Cardiac muscle cell (in vitro differentiated cells and primary cell): ENCODE measurements at regions not wholly inside any gene's neighbourhood (a gene's known extent, or its start where the extent isn't known, plus 50 kb on each side); places are given as distances from the start of the nearest gene placed in this dataset.
A peak's percentile ranks its signal among the peaks of the same experiment; 100 is the strongest.

ENCODE experiments used
- DNase-seq, 2 donors: peaks; one replicate each; pipeline versions ENCODE4 v3.0.0 to v3.0.0-alpha.2; 2010 to 2017; ENCODE audit warnings: low read depth in 1 of 2, low spot score in 1 of 2
- H3K27ac ChIP-seq: fragments of 200-600 bp; sonication (generic); 2 replicates; pipeline ENCODE4 v1.5.1; 2016
- H3K27me3 ChIP-seq: fragments of 200-600 bp; sonication (generic); 2 replicates; pipeline ENCODE4 v1.6.0; 2016; ENCODE audit warnings: control low read depth
- H3K36me3 ChIP-seq: fragments of 200-600 bp; sonication (generic); 2 replicates; pipeline ENCODE4 v1.5.1; 2016; ENCODE audit warnings: control low read depth
- H3K4me1 ChIP-seq: fragments of 200-600 bp; sonication (generic); 2 replicates; pipeline ENCODE4 v1.8.1; 2017; ENCODE audit warnings: low read depth, mild to moderate bottlenecking, mixed run types
- H3K4me3 ChIP-seq: fragments of 200-600 bp; sonication (generic); 2 replicates; pipeline ENCODE4 v1.5.1; 2016; ENCODE audit warnings: mild to moderate bottlenecking
- H3K9me3 ChIP-seq: fragments of 200-600 bp; sonication (generic); 2 replicates; pipeline ENCODE4 v1.5.1; 2017; ENCODE audit warnings: low read depth, mild to moderate bottlenecking, control low read depth
- TF ChIP-seq, protein P1 (sequence below): IDR thresholded peaks from 2 replicates; pipeline ENCODE4 v1.5.1; 2012; ENCODE audit warnings: low read depth, mild to moderate bottlenecking, low read length

DNA sequence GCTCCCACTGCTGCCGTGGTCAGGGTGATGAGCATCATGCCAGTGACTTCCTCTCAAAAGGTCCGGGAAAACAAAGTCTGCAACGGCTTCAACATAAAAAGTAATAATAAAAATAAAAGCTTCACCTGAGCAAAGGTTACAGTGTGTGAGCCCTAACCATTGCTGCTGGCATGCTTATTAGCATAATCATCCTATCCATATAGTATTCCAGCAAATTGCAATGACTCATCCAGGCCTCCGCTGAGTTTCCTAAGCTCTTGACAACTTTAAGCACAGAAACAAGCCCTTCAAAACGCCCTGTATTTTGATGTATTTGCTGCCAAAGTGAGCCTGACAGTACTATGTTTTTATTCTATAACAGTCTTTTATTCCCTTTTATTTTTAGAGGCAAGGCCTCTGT lies 100.5 kb downstream of the AASDH start:
- peak in 1 of 2 donors; percentile 34 for DNase-seq
- no peaks in the 10 kb centered on the region for H3K36me3 ChIP-seq
- H3K9me3 ChIP-seq: no peaks in the 10 kb centered on the region
- TF ChIP-seq, protein P1, sequence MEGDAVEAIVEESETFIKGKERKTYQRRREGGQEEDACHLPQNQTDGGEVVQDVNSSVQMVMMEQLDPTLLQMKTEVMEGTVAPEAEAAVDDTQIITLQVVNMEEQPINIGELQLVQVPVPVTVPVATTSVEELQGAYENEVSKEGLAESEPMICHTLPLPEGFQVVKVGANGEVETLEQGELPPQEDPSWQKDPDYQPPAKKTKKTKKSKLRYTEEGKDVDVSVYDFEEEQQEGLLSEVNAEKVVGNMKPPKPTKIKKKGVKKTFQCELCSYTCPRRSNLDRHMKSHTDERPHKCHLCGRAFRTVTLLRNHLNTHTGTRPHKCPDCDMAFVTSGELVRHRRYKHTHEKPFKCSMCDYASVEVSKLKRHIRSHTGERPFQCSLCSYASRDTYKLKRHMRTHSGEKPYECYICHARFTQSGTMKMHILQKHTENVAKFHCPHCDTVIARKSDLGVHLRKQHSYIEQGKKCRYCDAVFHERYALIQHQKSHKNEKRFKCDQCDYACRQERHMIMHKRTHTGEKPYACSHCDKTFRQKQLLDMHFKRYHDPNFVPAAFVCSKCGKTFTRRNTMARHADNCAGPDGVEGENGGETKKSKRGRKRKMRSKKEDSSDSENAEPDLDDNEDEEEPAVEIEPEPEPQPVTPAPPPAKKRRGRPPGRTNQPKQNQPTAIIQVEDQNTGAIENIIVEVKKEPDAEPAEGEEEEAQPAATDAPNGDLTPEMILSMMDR: no peak
- H3K4me3 ChIP-seq: no peak overlapping the region
- H3K4me1 ChIP-seq: peaks cover 17% of the 10 kb centered on the region
- H3K27me3 ChIP-seq: no peaks in the 10 kb centered on the region
- no peak overlapping the region for H3K27ac ChIP-seq

DNA sequence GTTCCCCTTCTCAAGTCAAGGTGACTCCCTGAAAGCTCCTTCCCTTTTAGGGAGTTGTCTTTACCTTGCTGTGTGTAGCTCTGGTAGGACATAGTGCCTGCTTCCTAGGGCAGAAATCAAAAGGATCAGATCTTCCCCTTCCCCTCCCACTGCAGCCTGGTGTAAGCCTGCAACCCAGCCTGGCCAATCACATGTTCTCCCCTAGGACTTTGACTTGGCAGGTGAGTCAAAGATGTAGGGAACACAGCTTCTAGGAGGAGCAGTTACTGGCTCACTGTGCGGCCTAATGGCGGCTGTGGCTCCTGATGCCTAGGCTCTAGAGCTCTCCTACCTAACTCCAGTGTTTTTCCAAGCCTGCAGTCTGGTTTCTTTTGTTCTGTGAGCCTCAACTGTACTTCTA lies 103.9 kb downstream of the AASDH start:
- no peak for DNase-seq
- TF ChIP-seq, protein P1: no peak
- peaks cover 9% of the 10 kb centered on the region for H3K4me1 ChIP-seq
- H3K9me3 ChIP-seq: no peaks in the 10 kb centered on the region
- H3K27ac ChIP-seq: peak overlapping the region; percentile 72
- no peak overlapping the region for H3K4me3 ChIP-seq
- no peaks in the 10 kb centered on the region for H3K36me3 ChIP-seq
- H3K27me3 ChIP-seq: no peaks in the 10 kb centered on the region

GRCh38 chr4:56282004-56282403 lies 105.3 kb downstream of the AASDH start:
- H3K27ac ChIP-seq: peak overlapping the region; percentile 72
- no peak overlapping the region for H3K4me3 ChIP-seq
- no peaks in the 10 kb centered on the region for H3K36me3 ChIP-seq
- DNase-seq: peak in 1 of 2 donors; percentile 42
- TF ChIP-seq, protein P1: no peak
- no peaks in the 10 kb centered on the region for H3K27me3 ChIP-seq
- H3K9me3 ChIP-seq: no peaks in the 10 kb centered on the region
- peaks cover 9% of the 10 kb centered on the region for H3K4me1 ChIP-seq

DNA sequence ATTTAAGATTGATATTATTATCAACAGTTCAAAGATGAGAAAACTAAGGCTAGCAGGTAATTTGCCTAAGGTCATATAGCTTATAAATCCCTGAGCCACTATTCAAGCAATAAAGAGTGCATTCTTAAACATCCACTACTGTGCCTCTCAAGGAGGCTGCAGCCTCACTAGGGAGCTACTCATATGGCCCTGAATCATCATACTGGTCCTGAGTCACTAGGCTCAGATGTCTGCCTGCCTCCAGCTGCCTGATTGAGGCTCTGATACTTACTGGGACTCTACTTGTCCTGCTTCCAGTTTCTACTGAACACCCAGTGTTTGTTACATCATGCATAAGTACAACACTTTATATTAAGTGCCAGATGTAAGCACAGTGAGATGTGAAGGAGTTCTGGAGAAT lies 110.7 kb downstream of the AASDH start:
- Histone ChIP-seq H3K36me3 (no peaks in the 10 kb centered on the region), H3K9me3 (no peaks in the 10 kb centered on the region), H3K27me3 (no peaks in the 10 kb centered on the region), H3K27ac (no peak overlapping the region), H3K4me1 (peaks cover 12% of the 10 kb centered on the region), H3K4me3 (no peak overlapping the region)
- TF ChIP-seq, protein P1: no peak
- no peak for DNase-seq

DNA sequence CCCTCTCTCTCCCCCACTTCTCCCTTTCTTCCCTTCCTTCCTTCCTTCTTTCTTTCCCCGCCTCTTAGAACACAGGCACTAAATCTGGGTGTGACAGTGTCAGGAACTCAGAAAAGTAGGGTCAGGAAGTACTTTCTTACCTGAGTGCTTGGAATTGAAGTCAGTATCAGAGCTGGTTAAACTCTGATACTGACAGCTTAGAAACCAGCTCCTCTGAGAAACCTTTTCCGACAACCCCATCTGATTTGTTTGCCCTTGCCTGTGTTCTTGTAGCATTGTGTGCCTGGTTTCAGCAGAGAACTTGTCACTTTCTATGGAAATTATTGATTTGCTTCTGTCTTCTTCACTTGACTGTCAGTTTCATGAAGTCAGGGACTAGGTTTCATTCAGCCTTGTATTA lies 113.9 kb downstream of the AASDH start:
- no peaks in the 10 kb centered on the region for H3K36me3 ChIP-seq
- no peak for DNase-seq
- H3K4me1 ChIP-seq: peaks cover 12% of the 10 kb centered on the region
- TF ChIP-seq, protein P1: no peak
- no peaks in the 10 kb centered on the region for H3K27me3 ChIP-seq
- H3K27ac ChIP-seq: peak overlapping the region; percentile 79
- no peak overlapping the region for H3K4me3 ChIP-seq
- no peaks in the 10 kb centered on the region for H3K9me3 ChIP-seq

- H3K27ac ChIP-seq: peak overlapping the region; percentile 79
- H3K27me3 ChIP-seq: no peaks in the 10 kb centered on the region
- TF ChIP-seq, protein P1: no peak
- H3K4me3 ChIP-seq: no peak overlapping the region
- no peak for DNase-seq
- no peaks in the 10 kb centered on the region for H3K9me3 ChIP-seq
- H3K36me3 ChIP-seq: no peaks in the 10 kb centered on the region
- H3K4me1 ChIP-seq: peaks cover 12% of the 10 kb centered on the region
Observed at GRCh38 chr4:56272927-56273326, 114.4 kb downstream of the AASDH start.
